ENCODE measurements at regions not wholly inside any gene's neighbourhood (a gene's known extent, or its start where the extent isn't known, plus 50 kb on each side); places are given as distances from the start of the nearest gene placed in this dataset.

DNA sequence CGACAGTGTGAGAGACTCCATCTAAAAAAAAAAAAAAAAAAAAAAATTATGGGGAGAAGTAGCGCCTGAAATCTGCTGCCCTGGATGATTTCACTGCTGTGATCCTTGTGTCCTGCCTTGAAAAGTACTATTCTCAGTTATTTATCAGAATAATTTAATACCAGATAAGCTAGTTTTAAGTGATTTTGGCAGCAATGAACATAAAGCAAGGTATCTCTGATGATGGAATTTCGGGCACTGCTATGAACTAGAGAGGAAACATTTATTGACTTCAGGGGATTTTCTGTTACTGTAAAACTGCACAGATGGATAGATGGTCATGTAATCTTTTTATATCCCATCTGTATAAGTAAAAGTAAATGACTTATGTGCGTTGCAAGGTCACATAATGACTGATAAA lies 619.1 kb upstream of the ANKRD30A start:
- 47 to 67% (median 51%) methylated on average over 4 of the region's 4 CpGs for WGBS, 4 donors
- H3K9me3 ChIP-seq: no peaks in the 10 kb centered on the region
- intact Hi-C loops (cut with DNase I): loop anchor here in 5 of 10 donors (5.0 to 10.0 kb wide), 3 partner anchors 861 to 871 kb away; partner anchors contain the start of gene FZD8 (in 1 of the 5)
- no peak for DNase-seq
- peaks cover 0 to 3% (median 0%) of the 10 kb centered on the region in 12 donors for H3K4me1 ChIP-seq
- no peak overlapping the region for H3K4me3 ChIP-seq
- ATAC-seq: no peak
- H3K27me3 ChIP-seq: no peaks in the 10 kb centered on the region
- H3K36me3 ChIP-seq: no peaks in the 10 kb centered on the region
- TF ChIP-seq, protein P1, sequence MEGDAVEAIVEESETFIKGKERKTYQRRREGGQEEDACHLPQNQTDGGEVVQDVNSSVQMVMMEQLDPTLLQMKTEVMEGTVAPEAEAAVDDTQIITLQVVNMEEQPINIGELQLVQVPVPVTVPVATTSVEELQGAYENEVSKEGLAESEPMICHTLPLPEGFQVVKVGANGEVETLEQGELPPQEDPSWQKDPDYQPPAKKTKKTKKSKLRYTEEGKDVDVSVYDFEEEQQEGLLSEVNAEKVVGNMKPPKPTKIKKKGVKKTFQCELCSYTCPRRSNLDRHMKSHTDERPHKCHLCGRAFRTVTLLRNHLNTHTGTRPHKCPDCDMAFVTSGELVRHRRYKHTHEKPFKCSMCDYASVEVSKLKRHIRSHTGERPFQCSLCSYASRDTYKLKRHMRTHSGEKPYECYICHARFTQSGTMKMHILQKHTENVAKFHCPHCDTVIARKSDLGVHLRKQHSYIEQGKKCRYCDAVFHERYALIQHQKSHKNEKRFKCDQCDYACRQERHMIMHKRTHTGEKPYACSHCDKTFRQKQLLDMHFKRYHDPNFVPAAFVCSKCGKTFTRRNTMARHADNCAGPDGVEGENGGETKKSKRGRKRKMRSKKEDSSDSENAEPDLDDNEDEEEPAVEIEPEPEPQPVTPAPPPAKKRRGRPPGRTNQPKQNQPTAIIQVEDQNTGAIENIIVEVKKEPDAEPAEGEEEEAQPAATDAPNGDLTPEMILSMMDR (IDR thresholded peaks at IDR 0.05): no peak
- TF ChIP-seq POLR2A (IDR thresholded peaks at IDR 0.05): no peak
- no peak overlapping the region for H3K27ac ChIP-seq

DNA sequence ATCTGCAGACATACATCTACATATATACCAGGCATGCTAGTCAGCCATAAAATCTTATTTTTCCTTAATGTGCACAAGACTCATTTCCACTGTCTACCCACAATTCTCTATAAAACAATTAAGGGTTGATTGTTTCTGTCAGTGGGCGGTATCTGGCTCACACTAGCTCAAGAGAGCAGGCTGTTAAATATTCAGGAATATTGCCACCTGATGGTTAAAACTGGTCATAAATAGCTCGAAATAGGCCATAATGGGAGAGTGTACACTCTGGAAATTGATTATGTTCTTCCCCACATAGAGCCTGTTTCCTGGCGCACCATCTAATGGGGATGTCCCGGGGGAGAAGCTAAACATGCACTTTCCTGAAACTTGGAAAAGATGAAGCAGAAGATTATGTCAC lies 620.6 kb upstream of the ANKRD30A start:
- no peaks in the 10 kb centered on the region for H3K27me3 ChIP-seq
- DNase-seq: no peak
- no peak overlapping the region for H3K4me3 ChIP-seq
- H3K36me3 ChIP-seq: no peaks in the 10 kb centered on the region
- peaks cover 0 to 3% (median 0%) of the 10 kb centered on the region in 12 donors for H3K4me1 ChIP-seq
- H3K27ac ChIP-seq: no peak overlapping the region
- WGBS, 4 donors: 55 to 68% (median 63%) methylated on average over 4 of the region's 4 CpGs
- no peaks in the 10 kb centered on the region for H3K9me3 ChIP-seq
- ATAC-seq: peak in 2 of 4 donors; percentile 26 to 45
- TF ChIP-seq, protein P1 (IDR thresholded peaks at IDR 0.05): peak in 7 of 12 donors; percentile 8 to 44 (median 36)
- no peak for TF ChIP-seq POLR2A (IDR thresholded peaks at IDR 0.05)
- intact Hi-C loops (cut with DNase I): loop anchor here in 8 of 10 donors (5.0 to 10.0 kb wide), 4 partner anchors 860 to 870 kb away; partner anchors contain the start of gene FZD8 (in 3 of the 8)

DNA sequence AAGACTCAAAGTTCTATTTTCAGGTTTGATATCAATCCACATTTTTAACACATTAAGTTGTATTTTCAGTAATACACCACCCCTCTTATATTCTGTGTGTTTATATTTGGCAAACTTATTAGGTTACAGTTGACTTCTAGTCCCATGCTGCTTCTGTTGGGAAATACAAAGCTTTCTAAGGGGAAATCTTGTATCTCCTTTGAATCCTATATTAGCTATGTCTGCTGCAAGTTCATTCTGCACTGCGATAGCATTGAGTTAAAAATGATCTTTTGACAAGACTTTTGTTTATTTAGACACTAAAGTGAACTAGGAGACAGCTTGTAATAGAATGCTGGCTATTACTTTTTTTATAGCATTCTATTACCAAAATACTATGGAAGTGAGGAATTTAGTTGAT lies 625.1 kb upstream of the ANKRD30A start:
- Histone ChIP-seq H3K27ac (no peak overlapping the region), H3K27me3 (no peaks in the 10 kb centered on the region), H3K4me3 (no peak overlapping the region), H3K4me1 (no peaks in the 10 kb centered on the region), H3K36me3 (no peaks in the 10 kb centered on the region), H3K9me3 (no peaks in the 10 kb centered on the region)
- ATAC-seq (no peak), DNase-seq (no peak)
- TF ChIP-seq, protein P1 (IDR thresholded peaks at IDR 0.05): no peak
- no peak for TF ChIP-seq POLR2A (IDR thresholded peaks at IDR 0.05)
- intact Hi-C loops (cut with DNase I): loop anchor here in 7 of 10 donors (5.0 to 10.0 kb wide), 4 partner anchors 855 to 865 kb away; partner anchors contain the start of gene FZD8 (in 3 of the 7)
- WGBS, 4 donors: 88 to 99% (median 95%) methylated on average over 1 of the region's 1 CpG

DNA sequence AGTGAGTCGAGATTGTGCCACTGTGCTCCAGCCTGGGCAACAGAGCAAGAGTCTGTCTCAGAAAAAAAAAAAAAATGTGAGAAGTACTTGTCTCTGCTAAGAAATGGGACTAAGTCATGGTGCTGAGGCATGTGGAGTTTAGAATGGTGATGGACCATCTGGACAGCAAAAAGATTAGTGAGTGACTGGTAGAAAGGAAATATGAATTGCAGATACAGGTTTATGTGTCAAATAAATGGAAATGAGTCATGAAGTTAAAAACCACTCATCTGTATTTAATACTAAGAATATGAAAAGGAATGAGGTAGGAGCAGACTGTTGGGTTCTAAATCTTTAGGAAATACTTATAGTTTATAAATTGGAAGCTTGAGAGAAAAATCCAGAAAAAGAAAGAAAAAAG lies 625.7 kb upstream of the ANKRD30A start:
- TF ChIP-seq, protein P1 (IDR thresholded peaks at IDR 0.05): no peak
- no peak for TF ChIP-seq POLR2A (IDR thresholded peaks at IDR 0.05)
- intact Hi-C loops (cut with DNase I): loop anchor here in 8 of 10 donors (5.0 to 10.0 kb wide), 5 partner anchors 245 to 865 kb away; partner anchors contain the start of gene FZD8 (in 3 of the 8)
- DNase-seq: no peak
- Histone ChIP-seq H3K4me1 (peaks cover 0 to under 1% (median 0%) of the 10 kb centered on the region in 12 donors), H3K27me3 (no peaks in the 10 kb centered on the region), H3K4me3 (no peak overlapping the region), H3K27ac (no peak overlapping the region), H3K36me3 (no peaks in the 10 kb centered on the region), H3K9me3 (no peaks in the 10 kb centered on the region)
- WGBS, 4 donors: 92 to 97% (median 95%) methylated on average over 1 of the region's 1 CpG
- no peak for ATAC-seq
